ENCODE measurements at regions not wholly inside any gene's neighbourhood (a gene's known extent, or its start where the extent isn't known, plus 50 kb on each side); places are given as distances from the start of the nearest gene placed in this dataset.

- Mint-ChIP-seq H3K4me1 (ENCODE audit: unreplicated experiment) (peaks cover 5% of the 10 kb centered on the region), H3K36me3 (ENCODE audit: low read depth, unreplicated experiment) (no peaks in the 10 kb centered on the region), H3K9me3 (ENCODE audit: unreplicated experiment) (no peaks in the 10 kb centered on the region), H3K27me3 (ENCODE audit: unreplicated experiment) (peaks cover 2% of the 10 kb centered on the region), H3K4me3 (ENCODE audit: unreplicated experiment) (no peak overlapping the region), H3K27ac (ENCODE audit: unreplicated experiment) (no peak overlapping the region)
- DNase-seq (ENCODE audit: low spot score), result no peak
- TF ChIP-seq CTCF (IDR thresholded peaks at IDR 0.05; ENCODE audit: unreplicated experiment), result no peak
These were observed 97.5 kb upstream of the HS3ST3A1 start for GRCh38 chr17:13699261-13699660.

- Mint-ChIP-seq H3K36me3 (ENCODE audit: low read depth, unreplicated experiment) (no peaks in the 10 kb centered on the region), H3K27ac (ENCODE audit: unreplicated experiment) (no peak overlapping the region), H3K4me1 (ENCODE audit: unreplicated experiment) (peaks cover 5% of the 10 kb centered on the region), H3K27me3 (ENCODE audit: unreplicated experiment) (peaks cover 2% of the 10 kb centered on the region), H3K4me3 (ENCODE audit: unreplicated experiment) (no peak overlapping the region), H3K9me3 (ENCODE audit: unreplicated experiment) (no peaks in the 10 kb centered on the region)
- TF ChIP-seq CTCF (IDR thresholded peaks at IDR 0.05; ENCODE audit: unreplicated experiment), result no peak
- no peak for DNase-seq (ENCODE audit: low spot score)
These were observed 100.5 kb upstream of the HS3ST3A1 start for GRCh38 chr17:13702266-13702665.

GRCh38 chr17:13704333-13704732, 102.6 kb upstream of the HS3ST3A1 start:
- TF ChIP-seq CTCF (IDR thresholded peaks at IDR 0.05; ENCODE audit: unreplicated experiment), result no peak
- Mint-ChIP-seq H3K4me3 (ENCODE audit: unreplicated experiment) (no peak overlapping the region), H3K27me3 (ENCODE audit: unreplicated experiment) (peaks cover 2% of the 10 kb centered on the region), H3K4me1 (ENCODE audit: unreplicated experiment) (peaks cover 5% of the 10 kb centered on the region), H3K27ac (ENCODE audit: unreplicated experiment) (no peak overlapping the region), H3K36me3 (ENCODE audit: low read depth, unreplicated experiment) (no peaks in the 10 kb centered on the region), H3K9me3 (ENCODE audit: unreplicated experiment) (no peaks in the 10 kb centered on the region)
- no peak for DNase-seq (ENCODE audit: low spot score)

- H3K4me1 Mint-ChIP-seq (ENCODE audit: unreplicated experiment), result no peaks in the 10 kb centered on the region
These were observed 103.5 kb upstream of the HS3ST3A1 start for GRCh38 chr17:13705221-13705620.

GRCh38 chr17:13721705-13722104, 120.0 kb upstream of the HS3ST3A1 start:
- no peak overlapping the region for H3K4me3 Mint-ChIP-seq (ENCODE audit: unreplicated experiment)
- H3K4me1 Mint-ChIP-seq (ENCODE audit: unreplicated experiment), result no peaks in the 10 kb centered on the region
- no peak overlapping the region for H3K27ac Mint-ChIP-seq (ENCODE audit: unreplicated experiment)
- DNase-seq (ENCODE audit: low spot score), result no peak
- no peak for TF ChIP-seq CTCF (IDR thresholded peaks at IDR 0.05; ENCODE audit: unreplicated experiment)
- no peaks in the 10 kb centered on the region for H3K27me3 Mint-ChIP-seq (ENCODE audit: unreplicated experiment)
- no peaks in the 10 kb centered on the region for H3K36me3 Mint-ChIP-seq (ENCODE audit: low read depth, unreplicated experiment)
- no peaks in the 10 kb centered on the region for H3K9me3 Mint-ChIP-seq (ENCODE audit: unreplicated experiment)

More at GRCh38 chr17:13705221-13705620, 103.5 kb upstream of the HS3ST3A1 start:
- Mint-ChIP-seq H3K27me3 (ENCODE audit: unreplicated experiment) (peaks cover 2% of the 10 kb centered on the region), H3K36me3 (ENCODE audit: low read depth, unreplicated experiment) (no peaks in the 10 kb centered on the region), H3K4me3 (ENCODE audit: unreplicated experiment) (no peak overlapping the region), H3K9me3 (ENCODE audit: unreplicated experiment) (no peaks in the 10 kb centered on the region), H3K27ac (ENCODE audit: unreplicated experiment) (no peak overlapping the region)
- no peak for TF ChIP-seq CTCF (IDR thresholded peaks at IDR 0.05; ENCODE audit: unreplicated experiment)
- DNase-seq (ENCODE audit: low spot score), result no peak
